ENCODE measurements at regions not wholly inside any gene's neighbourhood (a gene's known extent, or its start where the extent isn't known, plus 50 kb on each side); places are given as distances from the start of the nearest gene placed in this dataset.

GRCh38 chr12:39237004-39237403, 205.9 kb downstream of the KIF21A start (continued):
- TF ChIP-seq ZNF444 (CRISPR knock-in tag; IDR thresholded peaks at IDR 0.05): no peak

GRCh38 chr12:39235990-39236767, 206.7 kb downstream of the KIF21A start:
- TF ChIP-seq NUFIP1 (IDR thresholded peaks at IDR 0.05; ENCODE audit: partially characterized antibody): no peak
- no peak for TF ChIP-seq SMAD2 (IDR thresholded peaks at IDR 0.05; ENCODE audit: low read depth, low read length)
- TF ChIP-seq SMARCA5 (IDR thresholded peaks at IDR 0.05): no peak
- TF ChIP-seq ZKSCAN8 (CRISPR knock-in tag; IDR thresholded peaks at IDR 0.05): no peak
- TF ChIP-seq BRD9 (IDR thresholded peaks at IDR 0.05; ENCODE audit: low read depth, partially characterized antibody): no peak
- no peak for TF ChIP-seq ZFX (CRISPR knock-in tag; IDR thresholded peaks at IDR 0.05)
- TF ChIP-seq CHD4 (IDR thresholded peaks at IDR 0.05; ENCODE audit: insufficient read depth, insufficient replicate concordance, low read depth, low read length, poor library complexity, severe bottlenecking): no peak
- TF ChIP-seq ZNF717 (CRISPR knock-in tag; IDR thresholded peaks at IDR 0.05): no peak
- TF ChIP-seq NFATC3 (IDR thresholded peaks at IDR 0.05): no peak
- no peak for TF ChIP-seq AFF4 (CRISPR knock-in tag; IDR thresholded peaks at IDR 0.05)
- no peak for TF ChIP-seq ZNF263 (CRISPR knock-in tag; IDR thresholded peaks at IDR 0.05; ENCODE audit: borderline replicate concordance)
- Histone ChIP-seq H3K36me3 (ENCODE audit: control insufficient read depth, insufficient read depth, low read length) (no peaks in the 10 kb centered on the region), H3K4me3 (no peak overlapping the region), H3K4me2 (ENCODE audit: insufficient read depth, low read length) (no peak overlapping the region), H3K27ac (ENCODE audit: extremely low read depth, low read depth, low read length) (no peak overlapping the region), H3K27me3 (ENCODE audit: control insufficient read depth in 2 of 2, insufficient read depth in 2 of 2, low read length in 2 of 2) (no peaks in the 10 kb centered on the region), H3K9me1 (ENCODE audit: control insufficient read depth, insufficient read depth, low read length) (no peaks in the 10 kb centered on the region), H4K20me1 (replicated peaks; ENCODE audit: control insufficient read depth, insufficient read depth, low read length) (no peaks in the 10 kb centered on the region), H3K9me3 (replicated peaks; ENCODE audit: control insufficient read depth, insufficient read depth, low read depth, low read length) (no peaks in the 10 kb centered on the region), H2AFZ (ENCODE audit: low read depth, low read length) (no peak overlapping the region), H3K79me2 (ENCODE audit: control insufficient read depth, insufficient read depth, low read length) (no peaks in the 10 kb centered on the region), H3K9ac (ENCODE audit: insufficient read depth in 1 of 2, low read depth in 2 of 2, low read length in 2 of 2) (no peak overlapping the region), H3K4me1 (replicated peaks in 1 of 2; ENCODE audit: control insufficient read depth in 2 of 2, insufficient read depth in 2 of 2, low read length in 2 of 2) (no peaks in the 10 kb centered on the region)
- ATAC-seq: no peak
- WGBS (ENCODE audit: insufficient coverage, low coverage, missing lambda C conversion rate): 0% methylated on average over 4 of the region's 4 CpGs
- ChIA-PET CTCF (ENCODE audit: low intra/inter-chr PET ratio) (no interaction called here), POLR2A (no interaction called here)
- intact Hi-C loops (cut with micrococcal nuclease) (no loop called here), in situ Hi-C loops (cut with MboI) (no loop called here)
- DNase-seq (ENCODE audit: extremely low read depth in 1 of 4, low spot score in 3 of 4): no peak
- no TSS peak for BruUV-seq (replicated peaks)
- FAIRE-seq: no peak

All from K562 (cell line).